Natural killer cell (primary cell): ENCODE measurements at regions not wholly inside any gene's neighbourhood (a gene's known extent, or its start where the extent isn't known, plus 50 kb on each side); places are given as distances from the start of the nearest gene placed in this dataset.

Experiments
- ATAC-seq, 3 donors: fragments of 150-1000 bp in 2 of 3; fragments of 200-7000 bp in 1 of 3; cut with Tn5 transposase; 1 replicate in 1 of 3; 2 replicates in 2 of 3; pipeline ENCODE4 v1.10.0; 2021; ENCODE audit warnings: mild to moderate bottlenecking in 2 of 3, moderate library complexity in 2 of 3
- DNase-seq, 2 donors: peaks; one replicate each; pipeline versions ENCODE4 v3.0.0 to v3.0.0-alpha.2; 2013 to 2021; ENCODE audit warnings: mixed read lengths in 1 of 2
- H3K27ac ChIP-seq: one replicate; pipeline ENCODE4 v1.5.1; 2013; ENCODE audit warnings: mild to moderate bottlenecking, low read length
- H3K27me3 ChIP-seq: one replicate; pipeline ENCODE4 v1.6.1; 2013; ENCODE audit warnings: low read length; ENCODE audit not compliant: control insufficient read depth, insufficient read depth
- H3K36me3 ChIP-seq: one replicate; pipeline ENCODE4 v1.6.1; 2013; ENCODE audit warnings: low read length; ENCODE audit not compliant: control insufficient read depth, insufficient read depth
- H3K4me1 ChIP-seq: one replicate; pipeline ENCODE4 v1.6.1; 2013; ENCODE audit warnings: low read length; ENCODE audit not compliant: control insufficient read depth, insufficient read depth
- H3K4me3 ChIP-seq: one replicate; pipeline ENCODE4 v1.5.1; 2013; ENCODE audit warnings: low read length
- H3K9me3 ChIP-seq: one replicate; pipeline ENCODE4 v1.6.1; 2013; ENCODE audit warnings: low read length; ENCODE audit not compliant: control insufficient read depth, insufficient read depth
- H3K27ac Mint-ChIP-seq, 2 donors: one replicate each; pipeline ENCODE4 v1.8.0; 2022; ENCODE audit warnings: mild to moderate bottlenecking in 2 of 2, mixed read lengths in 2 of 2, moderate library complexity in 1 of 2
- H3K27me3 Mint-ChIP-seq, 2 donors: one replicate each; pipeline ENCODE4 v1.8.0; 2022; ENCODE audit warnings: low read depth in 2 of 2, mixed read lengths in 2 of 2
- H3K36me3 Mint-ChIP-seq: one replicate; pipeline ENCODE4 v1.8.0; 2022; ENCODE audit warnings: mixed read lengths
- H3K4me1 Mint-ChIP-seq, 2 donors: one replicate each; pipeline ENCODE4 v1.8.0; 2022; ENCODE audit warnings: mixed read lengths in 2 of 2
- H3K4me3 Mint-ChIP-seq: one replicate; pipeline ENCODE4 v1.8.0; 2022; ENCODE audit warnings: mild to moderate bottlenecking, moderate library complexity, mixed read lengths
- H3K9me3 Mint-ChIP-seq, 2 donors: one replicate each; pipeline ENCODE4 v1.8.0; 2022; ENCODE audit warnings: mixed read lengths in 2 of 2
- WGBS: methylation state at CpG from one replicate; pipeline ENCODE4 v1.1.7; 2013; ENCODE audit warnings: missing lambda C conversion rate; ENCODE audit not compliant: insufficient coverage; 5-methylcytosine and 5-hydroxymethylcytosine counted together
- intact Hi-C: fragments of 100-400 bp; cut with micrococcal nuclease; formaldehyde crosslinking; loops from one replicate; pipeline ENCODE4 v1.14.2; 2022
- TF ChIP-seq, protein P1 (sequence below): fragments of 200-600 bp; IDR thresholded peaks from one replicate; pipeline ENCODE4 v1.8.0; 2022; ENCODE audit warnings: antibody characterized with exemption

DNA sequence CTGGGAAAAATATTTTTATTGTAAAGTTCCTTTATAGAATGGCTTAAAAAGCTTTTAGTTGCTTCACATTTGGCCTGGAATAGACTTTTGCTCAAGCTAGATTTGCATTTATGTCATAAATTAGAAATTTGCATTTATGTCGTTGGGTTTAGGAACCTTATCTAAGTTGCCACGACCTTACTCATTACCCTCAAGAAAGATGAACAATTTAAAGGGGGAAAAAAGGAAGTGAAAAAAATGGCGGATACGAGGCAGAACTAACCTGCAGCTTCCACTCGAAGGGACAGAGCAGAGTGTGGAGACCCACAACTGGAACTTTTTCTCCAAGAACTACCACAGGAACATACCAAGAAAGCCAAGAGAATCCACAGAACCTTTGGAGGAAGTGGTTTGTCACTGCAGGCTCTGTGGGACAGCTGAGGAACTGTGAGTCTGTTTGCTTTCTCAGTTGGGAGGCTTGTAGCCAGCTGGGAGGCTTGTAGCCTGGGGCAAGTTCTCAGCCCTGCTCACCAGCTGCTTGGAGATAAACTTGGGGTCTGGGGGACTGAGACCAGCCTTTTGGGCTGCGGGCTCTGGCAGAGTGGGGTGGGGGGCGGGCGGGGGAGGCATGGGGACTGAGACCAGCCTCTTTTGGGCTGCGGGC, 349.9 kb upstream of the MEIS1 start:
- no peak overlapping the region for H3K4me3 ChIP-seq
- H3K4me1 ChIP-seq = no peaks in the 10 kb centered on the region
- no peaks in the 10 kb centered on the region for H3K27me3 ChIP-seq
- H3K36me3 Mint-ChIP-seq = no peaks in the 10 kb centered on the region
- no peak overlapping the region for H3K27ac Mint-ChIP-seq
- intact Hi-C loops = no loop called here
- no peak for ATAC-seq
- no peaks in the 10 kb centered on the region for H3K36me3 ChIP-seq
- no peaks in the 10 kb centered on the region for H3K27me3 Mint-ChIP-seq
- H3K4me1 Mint-ChIP-seq = no peaks in the 10 kb centered on the region
- peaks cover 9% of the 10 kb centered on the region for H3K9me3 ChIP-seq
- no peak overlapping the region for H3K27ac ChIP-seq
- DNase-seq = no peak
- no peak overlapping the region for H3K4me3 Mint-ChIP-seq
- H3K9me3 Mint-ChIP-seq = peaks cover 11 to 15% of the 10 kb centered on the region in 2 donors
- 92% methylated on average over 4 of the region's 9 CpGs for WGBS
- TF ChIP-seq, protein P1, sequence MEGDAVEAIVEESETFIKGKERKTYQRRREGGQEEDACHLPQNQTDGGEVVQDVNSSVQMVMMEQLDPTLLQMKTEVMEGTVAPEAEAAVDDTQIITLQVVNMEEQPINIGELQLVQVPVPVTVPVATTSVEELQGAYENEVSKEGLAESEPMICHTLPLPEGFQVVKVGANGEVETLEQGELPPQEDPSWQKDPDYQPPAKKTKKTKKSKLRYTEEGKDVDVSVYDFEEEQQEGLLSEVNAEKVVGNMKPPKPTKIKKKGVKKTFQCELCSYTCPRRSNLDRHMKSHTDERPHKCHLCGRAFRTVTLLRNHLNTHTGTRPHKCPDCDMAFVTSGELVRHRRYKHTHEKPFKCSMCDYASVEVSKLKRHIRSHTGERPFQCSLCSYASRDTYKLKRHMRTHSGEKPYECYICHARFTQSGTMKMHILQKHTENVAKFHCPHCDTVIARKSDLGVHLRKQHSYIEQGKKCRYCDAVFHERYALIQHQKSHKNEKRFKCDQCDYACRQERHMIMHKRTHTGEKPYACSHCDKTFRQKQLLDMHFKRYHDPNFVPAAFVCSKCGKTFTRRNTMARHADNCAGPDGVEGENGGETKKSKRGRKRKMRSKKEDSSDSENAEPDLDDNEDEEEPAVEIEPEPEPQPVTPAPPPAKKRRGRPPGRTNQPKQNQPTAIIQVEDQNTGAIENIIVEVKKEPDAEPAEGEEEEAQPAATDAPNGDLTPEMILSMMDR = no peak

DNA sequence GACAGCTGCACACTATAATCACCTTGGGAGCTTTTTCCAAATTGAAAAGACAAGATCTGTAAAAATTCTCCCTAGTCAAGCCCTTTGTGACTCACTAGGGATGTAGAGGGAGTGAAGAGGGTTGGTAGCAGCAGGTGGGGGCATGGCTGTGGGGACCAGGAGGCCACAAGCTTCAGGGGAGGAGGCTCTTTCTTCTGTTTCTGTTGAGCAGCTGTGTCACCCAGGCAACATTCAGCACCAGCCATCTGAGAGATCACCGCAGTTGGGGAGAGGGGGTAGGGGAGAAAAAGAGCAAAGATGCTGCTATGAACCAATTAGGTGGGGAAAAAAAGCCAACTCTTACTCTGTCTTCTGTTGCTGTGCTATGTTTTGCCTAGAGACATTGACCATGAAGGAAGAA, 352.3 kb upstream of the MEIS1 start:
- H3K9me3 ChIP-seq = peaks cover 9% of the 10 kb centered on the region
- H3K36me3 Mint-ChIP-seq = no peaks in the 10 kb centered on the region

DNA sequence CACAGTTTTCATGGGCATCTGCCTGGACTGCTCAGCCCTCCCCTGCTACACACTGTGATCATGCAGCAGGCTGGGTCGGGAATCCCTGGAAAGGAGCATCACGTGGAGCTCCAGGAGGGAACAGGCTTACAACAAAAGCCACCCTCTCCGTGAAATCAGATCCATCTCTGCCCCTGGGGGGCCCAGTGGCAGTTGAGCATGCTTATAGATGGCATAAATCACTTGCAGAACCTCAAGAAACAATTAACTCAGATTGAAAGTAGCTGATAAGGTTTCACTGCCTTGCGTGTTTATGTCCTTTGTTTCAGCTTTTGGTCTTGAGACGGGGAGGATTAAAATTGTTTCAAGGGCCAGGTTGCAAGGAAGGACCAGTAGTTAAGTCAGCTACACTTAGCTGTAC, 354.8 kb upstream of the MEIS1 start:
- H3K36me3 Mint-ChIP-seq = no peaks in the 10 kb centered on the region
- ATAC-seq (no peak), DNase-seq (no peak)
- Histone ChIP-seq H3K36me3 (no peaks in the 10 kb centered on the region), H3K4me1 (no peaks in the 10 kb centered on the region), H3K27ac (no peak overlapping the region), H3K9me3 (peaks cover 2% of the 10 kb centered on the region), H3K4me3 (no peak overlapping the region), H3K27me3 (no peaks in the 10 kb centered on the region)
- H3K27me3 Mint-ChIP-seq = no peaks in the 10 kb centered on the region
- WGBS = 27% methylated on average over 5 of the region's 5 CpGs
- H3K4me3 Mint-ChIP-seq = no peak overlapping the region
- intact Hi-C loops = no loop called here
- no peaks in the 10 kb centered on the region for H3K4me1 Mint-ChIP-seq
- H3K9me3 Mint-ChIP-seq = peaks cover 6 to 8% of the 10 kb centered on the region in 2 donors
- H3K27ac Mint-ChIP-seq = no peak overlapping the region
- TF ChIP-seq, protein P1 = no peak

More for the DNA sequence above, 352.3 kb upstream of the MEIS1 start:
- no peak overlapping the region for H3K4me3 Mint-ChIP-seq
- DNase-seq = no peak
- WGBS = 100% methylated on average over 1 of the region's 1 CpG
- Histone ChIP-seq H3K36me3 (no peaks in the 10 kb centered on the region), H3K4me3 (no peak overlapping the region), H3K4me1 (no peaks in the 10 kb centered on the region), H3K27me3 (no peaks in the 10 kb centered on the region), H3K27ac (no peak overlapping the region)
- TF ChIP-seq, protein P1 = no peak
- intact Hi-C loops = no loop called here
- H3K27ac Mint-ChIP-seq = no peak overlapping the region
- no peak for ATAC-seq
- H3K27me3 Mint-ChIP-seq = no peaks in the 10 kb centered on the region
- peaks cover 6 to 10% of the 10 kb centered on the region in 2 donors for H3K9me3 Mint-ChIP-seq
- H3K4me1 Mint-ChIP-seq = no peaks in the 10 kb centered on the region

DNA sequence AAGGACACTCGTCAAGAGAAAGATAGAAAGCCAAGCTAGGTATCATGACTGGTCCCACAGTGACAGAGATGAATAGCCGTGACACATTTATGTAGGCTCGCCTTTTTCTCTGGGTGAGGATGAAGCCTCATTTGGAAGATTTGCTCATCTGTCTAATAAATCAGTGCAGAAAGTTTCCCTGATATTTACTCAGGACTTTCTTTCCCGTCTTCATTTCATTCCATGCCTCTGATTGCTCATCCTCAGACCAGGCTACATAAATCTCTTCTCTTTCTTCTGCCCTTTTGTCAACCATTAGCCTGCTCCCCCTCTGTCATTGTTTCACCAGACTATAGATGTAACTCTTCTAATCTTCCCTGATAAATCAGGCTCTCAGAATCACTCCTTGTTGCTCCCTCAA, 361.8 kb upstream of the MEIS1 start:
- no peaks in the 10 kb centered on the region for H3K9me3 Mint-ChIP-seq
- no peaks in the 10 kb centered on the region for H3K36me3 Mint-ChIP-seq
- H3K27me3 Mint-ChIP-seq = peaks cover 0 to 3% of the 10 kb centered on the region in 2 donors
- H3K4me3 ChIP-seq = no peak overlapping the region
- no peak overlapping the region for H3K27ac Mint-ChIP-seq
- H3K4me3 Mint-ChIP-seq = no peak overlapping the region
- no peak for ATAC-seq
- no peaks in the 10 kb centered on the region for H3K9me3 ChIP-seq
- intact Hi-C loops = no loop called here
- TF ChIP-seq, protein P1 = no peak
- 85% methylated on average over 4 of the region's 4 CpGs for WGBS
- no peak for DNase-seq
- no peaks in the 10 kb centered on the region for H3K4me1 Mint-ChIP-seq
- H3K4me1 ChIP-seq = no peaks in the 10 kb centered on the region
- no peaks in the 10 kb centered on the region for H3K36me3 ChIP-seq
- no peak overlapping the region for H3K27ac ChIP-seq
- H3K27me3 ChIP-seq = no peaks in the 10 kb centered on the region
